GM21447 (cell line): ENCODE measurements at regions not wholly inside any gene's neighbourhood (a gene's known extent, or its start where the extent isn't known, plus 50 kb on each side); places are given as distances from the start of the nearest gene placed in this dataset.

ENCODE experiments used
- ATAC-seq: cut with Tn5 transposase; IDR thresholded peaks from one replicate; pipeline ENCODE4 v1.9.1; 2021; ENCODE audit not compliant: unreplicated experiment

- ATAC-seq: no peak
Measured at GRCh38 chr20:20765696-20766365, 53.4 kb upstream of the RALGAPA2 start.

GRCh38 chr20:20763650-20764049 lies 51.2 kb upstream of the RALGAPA2 start:
- no peak for ATAC-seq
